ENCODE measurements at regions not wholly inside any gene's neighbourhood (a gene's known extent, or its start where the extent isn't known, plus 50 kb on each side); places are given as distances from the start of the nearest gene placed in this dataset.

- TF ChIP-seq CTCF (IDR thresholded peaks at IDR 0.05; ENCODE audit: low read depth, low read length) (no peak), EZH2phosphoT487 (IDR thresholded peaks at IDR 0.05; ENCODE audit: low read depth) (no peak)
Measured at GRCh38 chr10:88028654-88029053, 165.2 kb downstream of the PTEN start.
